ENCODE measurements at regions not wholly inside any gene's neighbourhood (a gene's known extent, or its start where the extent isn't known, plus 50 kb on each side); places are given as distances from the start of the nearest gene placed in this dataset.

- Histone ChIP-seq H3K4me2 (ENCODE audit: low read length) (no peak overlapping the region), H3K9ac (ENCODE audit: low read length) (no peak overlapping the region), H3K27me3 (ENCODE audit: insufficient read depth, low read length) (no peaks in the 10 kb centered on the region), H3K27ac (ENCODE audit: low read depth, low read length, poor library complexity, severe bottlenecking) (no peak overlapping the region), H3K79me2 (ENCODE audit: insufficient read depth, low read length) (no peaks in the 10 kb centered on the region), H3F3A (ENCODE audit: insufficient read depth, low read length) (peaks cover 8% of the 10 kb centered on the region), H4K20me1 (ENCODE audit: insufficient read depth, low read length) (no peaks in the 10 kb centered on the region), H2AFZ (ENCODE audit: low read length) (no peak overlapping the region), H3K9me2 (ENCODE audit: low read depth, low read length) (no peaks in the 10 kb centered on the region), H3K36me3 (ENCODE audit: insufficient read depth, low read length) (no peaks in the 10 kb centered on the region), H3K9me3 (ENCODE audit: low read length) (no peaks in the 10 kb centered on the region), H3K4me3 (ENCODE audit: low read depth, low read length, poor library complexity, severe bottlenecking) (no peak overlapping the region), H3K4me1 (ENCODE audit: insufficient read depth, low read length, severe bottlenecking) (no peaks in the 10 kb centered on the region)
- TF ChIP-seq, protein P1, sequence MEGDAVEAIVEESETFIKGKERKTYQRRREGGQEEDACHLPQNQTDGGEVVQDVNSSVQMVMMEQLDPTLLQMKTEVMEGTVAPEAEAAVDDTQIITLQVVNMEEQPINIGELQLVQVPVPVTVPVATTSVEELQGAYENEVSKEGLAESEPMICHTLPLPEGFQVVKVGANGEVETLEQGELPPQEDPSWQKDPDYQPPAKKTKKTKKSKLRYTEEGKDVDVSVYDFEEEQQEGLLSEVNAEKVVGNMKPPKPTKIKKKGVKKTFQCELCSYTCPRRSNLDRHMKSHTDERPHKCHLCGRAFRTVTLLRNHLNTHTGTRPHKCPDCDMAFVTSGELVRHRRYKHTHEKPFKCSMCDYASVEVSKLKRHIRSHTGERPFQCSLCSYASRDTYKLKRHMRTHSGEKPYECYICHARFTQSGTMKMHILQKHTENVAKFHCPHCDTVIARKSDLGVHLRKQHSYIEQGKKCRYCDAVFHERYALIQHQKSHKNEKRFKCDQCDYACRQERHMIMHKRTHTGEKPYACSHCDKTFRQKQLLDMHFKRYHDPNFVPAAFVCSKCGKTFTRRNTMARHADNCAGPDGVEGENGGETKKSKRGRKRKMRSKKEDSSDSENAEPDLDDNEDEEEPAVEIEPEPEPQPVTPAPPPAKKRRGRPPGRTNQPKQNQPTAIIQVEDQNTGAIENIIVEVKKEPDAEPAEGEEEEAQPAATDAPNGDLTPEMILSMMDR (IDR thresholded peaks at IDR 0.05; ENCODE audit: low read length), result no peak
Observed at GRCh38 chr6:144737998-144738397, 452.9 kb downstream of the UTRN start.

- H3K36me3 ChIP-seq (ENCODE audit: insufficient read depth, low read length), result no peaks in the 10 kb centered on the region
- H2AFZ ChIP-seq (ENCODE audit: low read length), result no peak overlapping the region
- no peaks in the 10 kb centered on the region for H3K9me2 ChIP-seq (ENCODE audit: low read depth, low read length)
- no peak overlapping the region for H3K9ac ChIP-seq (ENCODE audit: low read length)
- H3K79me2 ChIP-seq (ENCODE audit: insufficient read depth, low read length), result no peaks in the 10 kb centered on the region
- H3K9me3 ChIP-seq (ENCODE audit: low read length), result no peaks in the 10 kb centered on the region
- no peaks in the 10 kb centered on the region for H3K27me3 ChIP-seq (ENCODE audit: insufficient read depth, low read length)
- TF ChIP-seq, protein P1 (IDR thresholded peaks at IDR 0.05; ENCODE audit: low read length), result no peak
- TF ChIP-seq EZH2 (IDR thresholded peaks at IDR 0.05; ENCODE audit: borderline replicate concordance, low read length), result no peak
- H4K20me1 ChIP-seq (ENCODE audit: insufficient read depth, low read length), result no peaks in the 10 kb centered on the region
- no peak overlapping the region for H3K4me3 ChIP-seq (ENCODE audit: low read depth, low read length, poor library complexity, severe bottlenecking)
- H3K4me2 ChIP-seq (ENCODE audit: low read length), result no peak overlapping the region
- H3K27ac ChIP-seq (ENCODE audit: low read depth, low read length, poor library complexity, severe bottlenecking), result no peak overlapping the region
- peaks cover 10% of the 10 kb centered on the region for H3F3A ChIP-seq (ENCODE audit: insufficient read depth, low read length)
- H3K4me1 ChIP-seq (ENCODE audit: insufficient read depth, low read length, severe bottlenecking), result peaks cover 6% of the 10 kb centered on the region
Observed at GRCh38 chr6:144739873-144740272, 454.7 kb downstream of the UTRN start.

- TF ChIP-seq EZH2 (IDR thresholded peaks at IDR 0.05; ENCODE audit: borderline replicate concordance, low read length), result no peak
- TF ChIP-seq, protein P1 (IDR thresholded peaks at IDR 0.05; ENCODE audit: low read length), result no peak
Observed at GRCh38 chr6:144741659-144742058, 456.5 kb downstream of the UTRN start.

More at GRCh38 chr6:144741659-144742058, 456.5 kb downstream of the UTRN start:
- H3F3A ChIP-seq (ENCODE audit: insufficient read depth, low read length), result peaks cover 10% of the 10 kb centered on the region
- H2AFZ ChIP-seq (ENCODE audit: low read length), result no peak overlapping the region
- H3K36me3 ChIP-seq (ENCODE audit: insufficient read depth, low read length), result no peaks in the 10 kb centered on the region
- H3K9me3 ChIP-seq (ENCODE audit: low read length), result no peaks in the 10 kb centered on the region
- no peak overlapping the region for H3K27ac ChIP-seq (ENCODE audit: low read depth, low read length, poor library complexity, severe bottlenecking)
- no peaks in the 10 kb centered on the region for H4K20me1 ChIP-seq (ENCODE audit: insufficient read depth, low read length)
- H3K4me3 ChIP-seq (ENCODE audit: low read depth, low read length, poor library complexity, severe bottlenecking), result no peak overlapping the region
- no peaks in the 10 kb centered on the region for H3K27me3 ChIP-seq (ENCODE audit: insufficient read depth, low read length)
- H3K4me2 ChIP-seq (ENCODE audit: low read length), result no peak overlapping the region
- H3K79me2 ChIP-seq (ENCODE audit: insufficient read depth, low read length), result no peaks in the 10 kb centered on the region
- H3K9ac ChIP-seq (ENCODE audit: low read length), result no peak overlapping the region
- H3K4me1 ChIP-seq (ENCODE audit: insufficient read depth, low read length, severe bottlenecking), result peaks cover 16% of the 10 kb centered on the region
- no peaks in the 10 kb centered on the region for H3K9me2 ChIP-seq (ENCODE audit: low read depth, low read length)

All from OCI-LY1 (cell line).